K562 (cell line): ENCODE measurements at regions not wholly inside any gene's neighbourhood (a gene's known extent, or its start where the extent isn't known, plus 50 kb on each side); places are given as distances from the start of the nearest gene placed in this dataset.

Source experiments
- ATAC-seq: fragments of 200-7000 bp; cut with Tn5 transposase; 3 replicates; pipeline ENCODE4 v1.9.1; 2020; ENCODE audit warnings: moderate library complexity
- BruUV-seq: library from RNA; stranded (reverse); fragments of 400-500 nt; replicated peaks from 2 replicates; lab custom pipeline; 2021; lab: Mats Ljungman, UMichigan
- CTCF ChIA-PET: fragments of 300-600 bp; formaldehyde crosslinking; extraction: SDS; loops from one replicate; lab custom pipeline; 2021; ENCODE audit warnings: low intra/inter-chr PET ratio; lab: Yijun Ruan, JAX
- POLR2A ChIA-PET: fragments of 300-600, 350-650 bp; sonication (Branson Sonifier 250); formaldehyde crosslinking; extraction: SDS; loops from one replicate; lab custom pipeline; 2021; ENCODE audit warnings: antibody characterized with exemption, inconsistent platforms; lab: Yijun Ruan, JAX
- DNase-seq, 4 experiments: peaks; one replicate each; pipeline versions ENCODE4 v3.0.0 to v3.0.0-alpha.2; 2011 to 2018; ENCODE audit warnings: low spot score in 3 of 4, mixed read lengths in 3 of 4; ENCODE audit errors: extremely low read depth in 1 of 4
- FAIRE-seq: peaks from 2 replicates; lab custom pipeline; 2011; peaks lifted over from hg19 to GRCh38; lab: Jason Lieb, UNC
- H2AFZ ChIP-seq: 2 replicates; pipeline ENCODE4 v1.6.0; 2011; ENCODE audit warnings: low read depth, low read length, control low read depth, inconsistent platforms
- H3K27ac ChIP-seq: fragments of 200-600 bp; 3 replicates; pipeline ENCODE4 v1.8.0; 2011; ENCODE audit warnings: low read depth, mild to moderate bottlenecking, control low read depth, inconsistent platforms, low read length, moderate library complexity, mixed read lengths; ENCODE audit errors: extremely low read depth
- H3K27me3 ChIP-seq, 2 experiments: fragments of 300-600 bp in 1 of 2; 2 replicates in 1 of 2; 3 replicates in 1 of 2; pipeline versions ENCODE4 v1.6.0 to v1.8.0; 2011; ENCODE audit warnings: inconsistent platforms in 2 of 2, low read length in 2 of 2, mild to moderate bottlenecking in 1 of 2, mixed read lengths in 1 of 2, moderate library complexity in 1 of 2; ENCODE audit not compliant: control insufficient read depth in 2 of 2, insufficient read depth in 2 of 2
- H3K36me3 ChIP-seq: fragments of 300-600 bp; 3 replicates; pipeline ENCODE4 v1.8.0; 2011; ENCODE audit warnings: mild to moderate bottlenecking, low read length, inconsistent platforms; ENCODE audit not compliant: control insufficient read depth, insufficient read depth
- H3K4me1 ChIP-seq, 2 experiments: fragments of 200-600 bp in 1 of 2; replicated peaks in 1 of 2; 2 replicates in 1 of 2; 3 replicates in 1 of 2; pipeline versions ENCODE4 v1.5.1 to v1.8.0; 2011; ENCODE audit warnings: inconsistent platforms in 2 of 2, low read length in 2 of 2, mild to moderate bottlenecking in 1 of 2, mixed read lengths in 1 of 2, moderate library complexity in 1 of 2; ENCODE audit not compliant: control insufficient read depth in 2 of 2, insufficient read depth in 2 of 2
- H3K4me2 ChIP-seq: 2 replicates; pipeline ENCODE4 v1.6.1; 2011; ENCODE audit warnings: low read length, control low read depth, inconsistent platforms, mixed read lengths; ENCODE audit not compliant: insufficient read depth
- H3K4me3 ChIP-seq: fragments of 200-600 bp; sonication (generic), shearing (Covaris generic); 2 replicates; pipeline ENCODE4 v1.5.1; 2016; ENCODE audit warnings: control low read depth, inconsistent platforms
- H3K79me2 ChIP-seq: fragments of 200-600 bp; 3 replicates; pipeline ENCODE4 v1.8.0; 2011; ENCODE audit warnings: low read length, inconsistent platforms; ENCODE audit not compliant: control insufficient read depth, insufficient read depth
- H3K9ac ChIP-seq, 2 experiments: 2 replicates each; pipeline versions ENCODE4 v1.6.0 to v1.6.1; 2011; ENCODE audit warnings: low read depth in 2 of 2, low read length in 2 of 2, control low read depth in 1 of 2, inconsistent platforms in 1 of 2, mild to moderate bottlenecking in 1 of 2, mixed read lengths in 1 of 2; ENCODE audit not compliant: insufficient read depth in 1 of 2
- H3K9me1 ChIP-seq: one replicate; pipeline ENCODE4 v1.6.0; 2011; ENCODE audit warnings: inconsistent platforms, mild to moderate bottlenecking, low read length, moderate library complexity; ENCODE audit not compliant: control insufficient read depth, insufficient read depth
- H3K9me3 ChIP-seq: replicated peaks from 2 replicates; pipeline ENCODE4 v1.5.1; 2011; ENCODE audit warnings: low read depth, low read length, inconsistent platforms; ENCODE audit not compliant: control insufficient read depth, insufficient read depth
- H4K20me1 ChIP-seq: replicated peaks from 2 replicates; pipeline ENCODE4 v1.6.1; 2011; ENCODE audit warnings: low read length, inconsistent platforms, mixed read lengths; ENCODE audit not compliant: control insufficient read depth, insufficient read depth
- CEBPB ChIP-seq: fragments of 450-650 bp; IDR thresholded peaks from 2 replicates; pipeline ENCODE4 v1.6.1; 2016; ENCODE audit warnings: missing genetic modification characterization, missing compliant biosample characterization
- CXXC5 ChIP-seq: fragments of 250-450 bp; sonication (Bioruptor Pico); IDR thresholded peaks from 2 replicates; pipeline ENCODE4 v1.8.0; 2022; ENCODE audit warnings: inconsistent platforms, mild to moderate bottlenecking, moderate library complexity
- EWSR1 ChIP-seq: fragments of 450-650 bp; IDR thresholded peaks from 2 replicates; pipeline ENCODE4 v1.6.1; 2018; ENCODE audit warnings: borderline replicate concordance, mild to moderate bottlenecking, low read depth, moderate library complexity; ENCODE audit not compliant: partially characterized antibody
- HDAC1 ChIP-seq, 2 experiments: fragments of 450-650 bp; IDR thresholded peaks; 2 replicates each; pipeline ENCODE4 v1.6.1; 2016 to 2017; ENCODE audit warnings: inconsistent platforms in 1 of 2, mild to moderate bottlenecking in 1 of 2, moderate library complexity in 1 of 2
- PHTF2 ChIP-seq: fragments of 250-450 bp; sonication (Bioruptor Pico); IDR thresholded peaks from 2 replicates; pipeline ENCODE4 v1.5.0; 2021; ENCODE audit warnings: mild to moderate bottlenecking
- POLR2B ChIP-seq: fragments of 450-650 bp; IDR thresholded peaks from 2 replicates; pipeline ENCODE4 v1.6.1; 2018; ENCODE audit warnings: low read depth; ENCODE audit not compliant: partially characterized antibody
- ZNF445 ChIP-seq: fragments of 250-450 bp; sonication (Bioruptor Pico); IDR thresholded peaks from 2 replicates; pipeline ENCODE4 v1.4.0; 2020; ENCODE audit warnings: low read depth, mild to moderate bottlenecking, moderate library complexity
- WGBS: fragments of 100-300 bp; shearing (Covaris generic); methylation state at CpG from one replicate; pipeline ENCODE4 v1.1.6; 2016; ENCODE audit warnings: low coverage, mixed read lengths; ENCODE audit not compliant: insufficient coverage; ENCODE audit errors: missing lambda C conversion rate; 5-methylcytosine and 5-hydroxymethylcytosine counted together
- in situ Hi-C: fragments of 300-500 bp; cut with MboI; formaldehyde crosslinking; loops from 4 replicates; pipeline ENCODE4 v1.15.0; 2018; ENCODE audit warnings: inconsistent platforms, mixed read lengths
- intact Hi-C: fragments of 100-400 bp; cut with micrococcal nuclease; formaldehyde crosslinking; loops from 2 replicates; pipeline ENCODE4 v1.14.2; 2022
- TF ChIP-seq, protein P1 (sequence below), 2 experiments: fragments of 150-350 bp in 1 of 2; IDR thresholded peaks; 2 replicates each; pipeline ENCODE4 v1.6.1; 2012 to 2016; ENCODE audit warnings: low read depth in 2 of 2, low read length in 2 of 2, mild to moderate bottlenecking in 1 of 2, moderate library complexity in 1 of 2
- TF ChIP-seq, protein P2 (sequence below), 3 experiments: IDR thresholded peaks in 2 of 3; conservative IDR thresholded peaks in 1 of 3; 2 replicates each; pipeline ENCODE4 v1.5.1; 2011 to 2012; ENCODE audit warnings: low read length in 3 of 3, mild to moderate bottlenecking in 3 of 3, control low read depth in 2 of 3, improper control_type of control experiment in 1 of 3, inconsistent platforms in 1 of 3, low read depth in 1 of 3, mixed read lengths in 1 of 3, moderate library complexity in 1 of 3; ENCODE audit not compliant: insufficient read depth in 2 of 3

- Histone ChIP-seq H3K27ac (no peak overlapping the region), H3K4me3 (no peak overlapping the region), H3K4me1 (no peaks in the 10 kb centered on the region), H3K79me2 (no peaks in the 10 kb centered on the region), H4K20me1 (no peaks in the 10 kb centered on the region), H3K27me3 (0 out of 5 replicates have a peak, but pooled peaks cover 0 to 6% of the 10 kb centered on the region in 2 experiments), H3K9me3 (no peaks in the 10 kb centered on the region), H3K9me1 (no peaks in the 10 kb centered on the region)
- POLR2A ChIA-PET: no interaction called here
- in situ Hi-C loops: no loop called here
- BruUV-seq: no TSS peak
- intact Hi-C loops: no loop called here
- TF ChIP-seq ZNF445 (no peak), CXXC5 (CRISPR knock-in tag) (no peak), HDAC1 (IDR thresholded peaks at IDR 0.05) (no peak), CEBPB (tag) (no peak), EWSR1 (no peak), POLR2B (no peak), PHTF2 (no peak)
- TF ChIP-seq, protein P1, sequence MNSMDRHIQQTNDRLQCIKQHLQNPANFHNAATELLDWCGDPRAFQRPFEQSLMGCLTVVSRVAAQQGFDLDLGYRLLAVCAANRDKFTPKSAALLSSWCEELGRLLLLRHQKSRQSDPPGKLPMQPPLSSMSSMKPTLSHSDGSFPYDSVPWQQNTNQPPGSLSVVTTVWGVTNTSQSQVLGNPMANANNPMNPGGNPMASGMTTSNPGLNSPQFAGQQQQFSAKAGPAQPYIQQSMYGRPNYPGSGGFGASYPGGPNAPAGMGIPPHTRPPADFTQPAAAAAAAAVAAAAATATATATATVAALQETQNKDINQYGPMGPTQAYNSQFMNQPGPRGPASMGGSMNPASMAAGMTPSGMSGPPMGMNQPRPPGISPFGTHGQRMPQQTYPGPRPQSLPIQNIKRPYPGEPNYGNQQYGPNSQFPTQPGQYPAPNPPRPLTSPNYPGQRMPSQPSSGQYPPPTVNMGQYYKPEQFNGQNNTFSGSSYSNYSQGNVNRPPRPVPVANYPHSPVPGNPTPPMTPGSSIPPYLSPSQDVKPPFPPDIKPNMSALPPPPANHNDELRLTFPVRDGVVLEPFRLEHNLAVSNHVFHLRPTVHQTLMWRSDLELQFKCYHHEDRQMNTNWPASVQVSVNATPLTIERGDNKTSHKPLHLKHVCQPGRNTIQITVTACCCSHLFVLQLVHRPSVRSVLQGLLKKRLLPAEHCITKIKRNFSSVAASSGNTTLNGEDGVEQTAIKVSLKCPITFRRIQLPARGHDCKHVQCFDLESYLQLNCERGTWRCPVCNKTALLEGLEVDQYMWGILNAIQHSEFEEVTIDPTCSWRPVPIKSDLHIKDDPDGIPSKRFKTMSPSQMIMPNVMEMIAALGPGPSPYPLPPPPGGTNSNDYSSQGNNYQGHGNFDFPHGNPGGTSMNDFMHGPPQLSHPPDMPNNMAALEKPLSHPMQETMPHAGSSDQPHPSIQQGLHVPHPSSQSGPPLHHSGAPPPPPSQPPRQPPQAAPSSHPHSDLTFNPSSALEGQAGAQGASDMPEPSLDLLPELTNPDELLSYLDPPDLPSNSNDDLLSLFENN (IDR thresholded peaks at IDR 0.05; ENCODE audit: low read depth in 2 of 2, low read length in 2 of 2): no peak
- TF ChIP-seq, protein P2, sequence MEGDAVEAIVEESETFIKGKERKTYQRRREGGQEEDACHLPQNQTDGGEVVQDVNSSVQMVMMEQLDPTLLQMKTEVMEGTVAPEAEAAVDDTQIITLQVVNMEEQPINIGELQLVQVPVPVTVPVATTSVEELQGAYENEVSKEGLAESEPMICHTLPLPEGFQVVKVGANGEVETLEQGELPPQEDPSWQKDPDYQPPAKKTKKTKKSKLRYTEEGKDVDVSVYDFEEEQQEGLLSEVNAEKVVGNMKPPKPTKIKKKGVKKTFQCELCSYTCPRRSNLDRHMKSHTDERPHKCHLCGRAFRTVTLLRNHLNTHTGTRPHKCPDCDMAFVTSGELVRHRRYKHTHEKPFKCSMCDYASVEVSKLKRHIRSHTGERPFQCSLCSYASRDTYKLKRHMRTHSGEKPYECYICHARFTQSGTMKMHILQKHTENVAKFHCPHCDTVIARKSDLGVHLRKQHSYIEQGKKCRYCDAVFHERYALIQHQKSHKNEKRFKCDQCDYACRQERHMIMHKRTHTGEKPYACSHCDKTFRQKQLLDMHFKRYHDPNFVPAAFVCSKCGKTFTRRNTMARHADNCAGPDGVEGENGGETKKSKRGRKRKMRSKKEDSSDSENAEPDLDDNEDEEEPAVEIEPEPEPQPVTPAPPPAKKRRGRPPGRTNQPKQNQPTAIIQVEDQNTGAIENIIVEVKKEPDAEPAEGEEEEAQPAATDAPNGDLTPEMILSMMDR (IDR thresholded peaks at IDR 0.05 in 2 of 3, conservative IDR thresholded peaks at IDR 0.05 in 1 of 3; ENCODE audit: insufficient read depth in 2 of 3, low read depth in 1 of 3, low read length in 3 of 3): no peak
- TF ChIP-seq, all 486 proteins: peak for 0
- no peaks in the 10 kb centered on the region for H3K36me3 ChIP-seq
- CTCF ChIA-PET: no interaction called here
- ATAC-seq (no peak), FAIRE-seq (no peak), DNase-seq (no peak)
- 0% methylated on average over 2 of the region's 2 CpGs for WGBS
- H3K4me2 ChIP-seq: no peak overlapping the region
- no peak overlapping the region for H3K9ac ChIP-seq
- no peak overlapping the region for H2AFZ ChIP-seq
Measured at GRCh38 chr5:66353186-66353585, 209.1 kb downstream of the SREK1 start.
